NCI-H146 treated with DMSO at 0.1 percent for 48 hours (cell line): ENCODE measurements at regions not wholly inside any gene's neighbourhood (a gene's known extent, or its start where the extent isn't known, plus 50 kb on each side); places are given as distances from the start of the nearest gene placed in this dataset.

ENCODE experiments used
- DNase-seq: peaks from one replicate; lab custom pipeline; 2025; ENCODE audit not compliant: unreplicated experiment; lab: John Stamatoyannopoulos, UW

GRCh38 chr16:48105976-48106375, 49.8 kb downstream of the ABCC12 start:
- no peak for DNase-seq

- no peak for DNase-seq
Measured at GRCh38 chr16:48105456-48105855, 50.3 kb downstream of the ABCC12 start.

- no peak for DNase-seq
Measured at GRCh38 chr16:48103591-48103990, 52.2 kb downstream of the ABCC12 start.

GRCh38 chr16:48102083-48103008, 53.4 kb downstream of the ABCC12 start:
- DNase-seq, result no peak

GRCh38 chr16:48101069-48101674, 54.6 kb downstream of the ABCC12 start:
- no peak for DNase-seq

- DNase-seq, result no peak
Measured at GRCh38 chr16:48099455-48099854, 56.3 kb downstream of the ABCC12 start.

- DNase-seq, result no peak
Measured at GRCh38 chr16:48098472-48098871, 57.3 kb downstream of the ABCC12 start.

- DNase-seq, result no peak
Measured at GRCh38 chr16:48091117-48091516, 64.7 kb downstream of the ABCC12 start.

- no peak for DNase-seq
Measured at GRCh38 chr16:48089053-48089792, 66.6 kb downstream of the ABCC12 start.

- no peak for DNase-seq
Measured at GRCh38 chr16:48087639-48088038, 68.2 kb downstream of the ABCC12 start.

- no peak for DNase-seq
Measured at GRCh38 chr16:48086422-48086821, 69.4 kb downstream of the ABCC12 start.

GRCh38 chr16:48085729-48086128, 70.1 kb downstream of the ABCC12 start:
- no peak for DNase-seq

GRCh38 chr16:48084826-48085225, 71.0 kb downstream of the ABCC12 start:
- no peak for DNase-seq

GRCh38 chr16:48082516-48082915, 73.3 kb downstream of the ABCC12 start:
- DNase-seq, result no peak

GRCh38 chr16:48081656-48082055, 74.1 kb downstream of the ABCC12 start:
- no peak for DNase-seq

- DNase-seq, result no peak
Measured at GRCh38 chr16:48076455-48077012, 79.3 kb downstream of the ABCC12 start.

- DNase-seq, result no peak
Measured at GRCh38 chr16:48075398-48075797, 80.4 kb downstream of the ABCC12 start.

GRCh38 chr16:48067388-48067787, 88.4 kb downstream of the ABCC12 start:
- DNase-seq, result no peak

- DNase-seq, result no peak
Measured at GRCh38 chr16:48064971-48065370, 90.8 kb downstream of the ABCC12 start.

GRCh38 chr16:48062681-48063080, 93.1 kb downstream of the ABCC12 start:
- no peak for DNase-seq

GRCh38 chr16:48059936-48060335, 95.9 kb downstream of the ABCC12 start:
- no peak for DNase-seq
